KMS-11 (cell line): ENCODE measurements at regions not wholly inside any gene's neighbourhood (a gene's known extent, or its start where the extent isn't known, plus 50 kb on each side); places are given as distances from the start of the nearest gene placed in this dataset.

Experiments
- H2AFZ ChIP-seq: fragments of 200-600 bp; sonication (generic); 2 replicates; pipeline ENCODE4 v1.6.1; 2016; ENCODE audit warnings: antibody characterized with exemption, mixed run types, low read depth
- H3K27ac ChIP-seq: fragments of 200-600 bp; sonication (generic); 2 replicates; pipeline ENCODE4 v1.6.1; 2016; ENCODE audit warnings: mild to moderate bottlenecking, mixed run types
- H3K27me3 ChIP-seq: fragments of 200-600 bp; sonication (generic); 2 replicates; pipeline ENCODE4 v1.6.1; 2017; ENCODE audit warnings: mild to moderate bottlenecking, low read depth, mixed run types, moderate library complexity; ENCODE audit not compliant: insufficient read depth
- H3K36me3 ChIP-seq: fragments of 200-600 bp; sonication (generic); 2 replicates; pipeline ENCODE4 v1.6.1; 2017; ENCODE audit warnings: mild to moderate bottlenecking, mixed run types; ENCODE audit not compliant: insufficient read depth
- H3K4me1 ChIP-seq: fragments of 200-600 bp; sonication (generic); 2 replicates; pipeline ENCODE4 v1.6.1; 2016; ENCODE audit warnings: mild to moderate bottlenecking, low read depth, mixed run types; ENCODE audit not compliant: poor library complexity, severe bottlenecking
- H3K4me2 ChIP-seq: fragments of 200-600 bp; sonication (generic); 2 replicates; pipeline ENCODE4 v1.7.0; 2016; ENCODE audit warnings: mild to moderate bottlenecking, mixed run types
- H3K4me3 ChIP-seq: fragments of 200-600 bp; sonication (generic); IDR thresholded peaks from 2 replicates; pipeline ENCODE4 v1.6.1; 2017; ENCODE audit warnings: low read depth, low read length, mixed read lengths; ENCODE audit not compliant: insufficient read depth
- H3K79me2 ChIP-seq: fragments of 200-600 bp; sonication (generic); 2 replicates; pipeline ENCODE4 v1.6.1; 2016; ENCODE audit warnings: low read depth, mixed run types; ENCODE audit not compliant: insufficient read depth
- H3K9ac ChIP-seq: fragments of 200-600 bp; sonication (generic); 2 replicates; pipeline ENCODE4 v1.6.1; 2016; ENCODE audit warnings: mild to moderate bottlenecking, mixed run types
- H4K20me1 ChIP-seq: fragments of 200-600 bp; sonication (generic); 2 replicates; pipeline ENCODE4 v1.6.1; 2016; ENCODE audit warnings: mild to moderate bottlenecking, mixed run types; ENCODE audit not compliant: insufficient read depth
- TF ChIP-seq, protein P1 (sequence below): fragments of 200-600 bp; sonication (generic); conservative IDR thresholded peaks from 2 replicates; pipeline ENCODE4 v1.6.1; 2017; ENCODE audit warnings: low read depth, mild to moderate bottlenecking, antibody characterized with exemption, low read length, moderate library complexity, mixed read lengths

GRCh38 chr5:53277491-53277890 lies 167.9 kb upstream of the MOCS2 start:
- Histone ChIP-seq H3K27ac (no peak overlapping the region), H3K4me1 (no peaks in the 10 kb centered on the region), H3K79me2 (no peaks in the 10 kb centered on the region), H4K20me1 (no peaks in the 10 kb centered on the region), H3K36me3 (no peaks in the 10 kb centered on the region), H3K27me3 (no peaks in the 10 kb centered on the region), H3K4me2 (no peak overlapping the region), H2AFZ (no peak overlapping the region), H3K4me3 (no peak overlapping the region), H3K9ac (no peak overlapping the region)
- TF ChIP-seq, protein P1, sequence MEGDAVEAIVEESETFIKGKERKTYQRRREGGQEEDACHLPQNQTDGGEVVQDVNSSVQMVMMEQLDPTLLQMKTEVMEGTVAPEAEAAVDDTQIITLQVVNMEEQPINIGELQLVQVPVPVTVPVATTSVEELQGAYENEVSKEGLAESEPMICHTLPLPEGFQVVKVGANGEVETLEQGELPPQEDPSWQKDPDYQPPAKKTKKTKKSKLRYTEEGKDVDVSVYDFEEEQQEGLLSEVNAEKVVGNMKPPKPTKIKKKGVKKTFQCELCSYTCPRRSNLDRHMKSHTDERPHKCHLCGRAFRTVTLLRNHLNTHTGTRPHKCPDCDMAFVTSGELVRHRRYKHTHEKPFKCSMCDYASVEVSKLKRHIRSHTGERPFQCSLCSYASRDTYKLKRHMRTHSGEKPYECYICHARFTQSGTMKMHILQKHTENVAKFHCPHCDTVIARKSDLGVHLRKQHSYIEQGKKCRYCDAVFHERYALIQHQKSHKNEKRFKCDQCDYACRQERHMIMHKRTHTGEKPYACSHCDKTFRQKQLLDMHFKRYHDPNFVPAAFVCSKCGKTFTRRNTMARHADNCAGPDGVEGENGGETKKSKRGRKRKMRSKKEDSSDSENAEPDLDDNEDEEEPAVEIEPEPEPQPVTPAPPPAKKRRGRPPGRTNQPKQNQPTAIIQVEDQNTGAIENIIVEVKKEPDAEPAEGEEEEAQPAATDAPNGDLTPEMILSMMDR = no peak

GRCh38 chr5:53287573-53287972 lies 178.0 kb upstream of the MOCS2 start:
- Histone ChIP-seq H2AFZ (no peak overlapping the region), H4K20me1 (no peaks in the 10 kb centered on the region), H3K4me2 (no peak overlapping the region), H3K27ac (no peak overlapping the region), H3K4me3 (no peak overlapping the region), H3K79me2 (no peaks in the 10 kb centered on the region), H3K36me3 (no peaks in the 10 kb centered on the region), H3K9ac (no peak overlapping the region), H3K27me3 (no peaks in the 10 kb centered on the region), H3K4me1 (no peaks in the 10 kb centered on the region)
- TF ChIP-seq, protein P1 = no peak

DNA sequence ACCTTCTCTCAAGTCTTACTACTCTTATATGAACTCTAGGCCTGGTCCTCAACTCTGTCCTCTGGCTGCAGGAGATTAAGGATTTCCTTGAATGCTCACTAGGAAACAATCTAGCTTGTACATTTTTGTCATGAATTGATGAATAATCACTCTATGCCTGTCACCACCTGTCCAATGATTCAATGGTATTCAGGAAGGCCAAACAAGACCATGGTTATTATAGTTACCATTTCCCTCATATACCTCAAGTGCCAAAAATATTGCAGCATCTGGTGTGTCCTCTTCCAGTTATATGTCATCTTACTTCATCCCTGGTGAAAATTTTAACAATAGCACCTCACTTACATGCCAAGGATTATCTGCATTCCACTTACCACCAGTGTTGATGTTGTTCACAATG lies 179.0 kb upstream of the MOCS2 start:
- Histone ChIP-seq H2AFZ (no peak overlapping the region), H3K27ac (no peak overlapping the region)
- TF ChIP-seq, protein P1 = no peak

DNA sequence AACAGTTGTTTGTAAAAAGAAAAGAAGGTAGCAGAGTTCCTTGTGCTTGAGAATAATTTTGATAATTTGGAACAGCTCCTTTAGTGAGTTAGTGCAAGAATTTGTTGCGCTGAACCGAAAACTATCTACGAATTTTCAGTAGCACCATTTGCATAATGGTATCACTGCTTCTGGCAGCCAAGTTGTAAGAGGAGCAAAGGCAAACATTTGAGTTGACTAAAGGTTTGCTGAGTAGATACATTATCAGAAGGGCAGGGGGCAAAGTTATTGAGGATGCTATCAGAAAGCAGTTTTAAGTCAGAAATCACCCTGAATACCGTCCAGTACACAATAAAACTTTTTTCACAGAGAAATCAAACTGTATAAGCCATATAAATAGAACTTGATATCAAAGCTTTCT lies 181.5 kb upstream of the MOCS2 start:
- Histone ChIP-seq H2AFZ (no peak overlapping the region), H3K4me3 (no peak overlapping the region), H3K27me3 (no peaks in the 10 kb centered on the region), H3K4me2 (no peak overlapping the region), H3K27ac (no peak overlapping the region), H3K4me1 (no peaks in the 10 kb centered on the region), H4K20me1 (no peaks in the 10 kb centered on the region), H3K9ac (no peak overlapping the region), H3K79me2 (no peaks in the 10 kb centered on the region), H3K36me3 (no peaks in the 10 kb centered on the region)
- TF ChIP-seq, protein P1 = no peak

More for the DNA sequence above, 179.0 kb upstream of the MOCS2 start:
- no peak overlapping the region for H3K4me2 ChIP-seq
- H4K20me1 ChIP-seq = no peaks in the 10 kb centered on the region
- H3K9ac ChIP-seq = no peak overlapping the region
- H3K4me1 ChIP-seq = no peaks in the 10 kb centered on the region
- no peaks in the 10 kb centered on the region for H3K36me3 ChIP-seq
- H3K79me2 ChIP-seq = no peaks in the 10 kb centered on the region
- no peak overlapping the region for H3K4me3 ChIP-seq
- H3K27me3 ChIP-seq = no peaks in the 10 kb centered on the region
